ENCODE measurements at regions not wholly inside any gene's neighbourhood (a gene's known extent, or its start where the extent isn't known, plus 50 kb on each side); places are given as distances from the start of the nearest gene placed in this dataset.

DNA sequence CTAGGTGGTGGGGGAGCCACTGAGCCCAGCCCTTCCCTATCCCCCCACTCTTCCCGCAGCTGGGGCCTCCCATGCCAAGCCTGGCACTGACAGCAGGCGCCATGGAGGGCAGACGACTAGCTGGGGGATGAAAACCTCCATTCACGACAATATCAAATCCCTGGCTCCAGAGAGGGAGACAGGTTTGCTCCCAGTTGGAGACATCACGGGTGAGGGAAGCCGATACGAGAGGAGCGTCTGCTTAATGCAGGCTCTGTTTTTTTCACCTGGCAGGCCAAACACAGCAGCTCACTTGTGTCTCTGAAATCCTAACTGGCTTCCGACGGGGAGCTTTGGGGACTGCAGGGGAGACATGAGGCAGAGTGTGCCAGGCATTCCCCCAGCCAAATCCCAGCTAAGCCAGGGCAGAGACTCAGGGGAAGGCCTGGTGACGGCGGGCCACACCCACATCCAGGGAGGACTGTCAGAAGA lies 307.4 kb upstream of the ZMIZ1 start:
- Histone ChIP-seq H3K27me3 (ENCODE audit: control insufficient read depth, insufficient read depth, low read length) (no peaks in the 10 kb centered on the region), H3K4me1 (ENCODE audit: control insufficient read depth, insufficient read depth, low read length) (no peaks in the 10 kb centered on the region), H3K4me3 (ENCODE audit: low read length) (no peak overlapping the region), H3K36me3 (ENCODE audit: control insufficient read depth, insufficient read depth, low read length) (no peaks in the 10 kb centered on the region), H3K27ac (ENCODE audit: low read length) (no peak overlapping the region), H3K9me3 (ENCODE audit: control insufficient read depth, insufficient read depth, low read length) (no peaks in the 10 kb centered on the region)
- no peak for DNase-seq (ENCODE audit: low read depth, low spot score)
- no CpG with 5 or more reads among the region's 12 CpGs for WGBS (ENCODE audit: insufficient coverage, insufficient read length)

DNA sequence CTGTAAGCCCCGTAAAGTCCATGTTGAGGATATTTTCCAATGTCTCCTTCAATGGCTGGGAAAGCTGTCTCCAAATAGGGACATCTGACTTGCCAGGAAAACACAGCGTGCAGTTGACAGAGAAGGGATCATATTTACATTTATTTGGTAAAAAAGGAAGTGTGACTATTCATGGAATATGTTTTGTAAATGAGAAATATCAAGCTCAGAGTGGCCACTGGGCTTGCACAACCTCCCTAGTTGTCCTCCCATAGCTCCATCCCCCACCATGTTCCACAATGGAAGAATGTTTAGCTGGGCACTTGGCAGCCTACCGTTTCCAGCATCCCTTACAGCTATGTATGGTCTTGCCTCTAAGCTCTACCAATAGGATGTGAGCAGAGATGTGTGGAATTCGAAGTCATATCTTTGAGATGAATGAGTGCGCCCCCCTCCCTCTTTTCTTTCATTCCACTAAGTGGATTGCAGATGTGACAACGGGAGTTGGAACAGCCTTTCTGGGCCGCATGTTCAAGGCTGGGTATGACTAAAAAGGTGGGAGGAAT lies 306.6 kb upstream of the ZMIZ1 start:
- H3K27me3 ChIP-seq (ENCODE audit: control insufficient read depth, insufficient read depth, low read length) = no peaks in the 10 kb centered on the region
- no peaks in the 10 kb centered on the region for H3K36me3 ChIP-seq (ENCODE audit: control insufficient read depth, insufficient read depth, low read length)
- no peak for DNase-seq (ENCODE audit: low read depth, low spot score)
- WGBS (ENCODE audit: insufficient coverage, insufficient read length) = no CpG with 5 or more reads among the region's 7 CpGs
- H3K4me3 ChIP-seq (ENCODE audit: low read length) = no peak overlapping the region
- H3K4me1 ChIP-seq (ENCODE audit: control insufficient read depth, insufficient read depth, low read length) = no peaks in the 10 kb centered on the region
- H3K9me3 ChIP-seq (ENCODE audit: control insufficient read depth, insufficient read depth, low read length) = no peaks in the 10 kb centered on the region
- no peak overlapping the region for H3K27ac ChIP-seq (ENCODE audit: low read length)

DNA sequence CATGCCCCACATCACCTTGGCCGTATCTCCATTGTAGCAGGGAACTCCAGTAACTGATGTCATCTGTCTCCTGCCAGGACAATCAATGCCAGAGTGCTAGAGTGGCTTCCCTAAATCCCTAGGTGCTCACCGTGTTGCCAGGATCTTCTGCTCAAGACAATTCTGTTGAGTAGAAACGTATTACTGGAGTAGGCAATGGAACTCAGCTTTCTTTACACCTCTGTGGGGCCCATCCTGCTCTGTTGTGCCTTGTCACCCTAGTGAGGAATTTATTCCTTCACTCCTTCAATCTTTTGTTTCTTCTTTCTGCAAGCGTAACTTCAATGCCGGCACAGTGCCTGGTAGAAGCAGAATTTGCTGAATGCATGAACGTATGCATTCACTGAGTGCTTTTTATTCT lies 305.5 kb upstream of the ZMIZ1 start:
- no peaks in the 10 kb centered on the region for H3K9me3 ChIP-seq (ENCODE audit: control insufficient read depth, insufficient read depth, low read length)

DNA sequence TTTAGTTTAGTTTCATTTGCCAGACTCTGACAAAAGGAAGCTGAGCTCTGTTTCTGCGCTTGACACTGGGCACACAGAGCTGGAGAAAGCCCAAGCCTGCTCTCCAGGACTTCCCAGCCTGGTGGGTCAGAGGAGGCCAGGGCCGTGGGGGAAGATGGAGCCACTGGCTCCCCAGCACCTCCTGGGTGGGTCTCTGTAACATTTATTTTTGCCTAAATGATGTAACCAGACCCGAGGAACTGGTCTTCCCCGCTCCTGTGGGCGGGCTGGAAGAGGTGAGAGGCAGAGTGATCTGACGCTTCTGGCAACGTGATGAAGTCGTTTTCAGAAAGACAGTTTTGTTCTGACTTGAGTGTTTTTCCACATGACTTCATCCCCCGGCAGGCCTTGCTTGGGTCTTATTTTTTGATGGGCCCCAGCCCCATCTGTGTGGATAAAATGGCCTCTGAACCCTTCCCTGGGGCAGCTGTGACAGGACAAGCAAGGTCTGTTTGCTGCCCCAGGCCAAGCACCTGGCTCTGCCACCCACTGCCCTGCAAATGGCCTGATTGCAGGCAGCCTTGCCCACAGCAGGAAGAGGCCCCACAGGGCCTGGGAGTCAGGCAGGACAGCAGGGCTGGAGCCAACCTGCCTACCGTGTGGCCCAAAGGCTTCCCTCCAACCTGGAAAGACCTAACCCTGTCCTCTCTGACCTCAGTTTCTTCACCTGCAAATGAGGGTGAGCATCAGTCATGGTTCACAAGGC lies 304.9 kb upstream of the ZMIZ1 start:
- H3K27me3 ChIP-seq (ENCODE audit: control insufficient read depth, insufficient read depth, low read length) = no peaks in the 10 kb centered on the region
- no peaks in the 10 kb centered on the region for H3K36me3 ChIP-seq (ENCODE audit: control insufficient read depth, insufficient read depth, low read length)
- H3K4me3 ChIP-seq (ENCODE audit: low read length) = no peak overlapping the region
- WGBS (ENCODE audit: insufficient coverage, insufficient read length) = no CpG with 5 or more reads among the region's 10 CpGs
- no peak overlapping the region for H3K27ac ChIP-seq (ENCODE audit: low read length)
- no peak for DNase-seq (ENCODE audit: low read depth, low spot score)
- no peaks in the 10 kb centered on the region; the same call in 1 of the 2 replicates for H3K4me1 ChIP-seq (ENCODE audit: control insufficient read depth, insufficient read depth, low read length)
- no peaks in the 10 kb centered on the region for H3K9me3 ChIP-seq (ENCODE audit: control insufficient read depth, insufficient read depth, low read length)

More for the DNA sequence above, 305.5 kb upstream of the ZMIZ1 start:
- Histone ChIP-seq H3K36me3 (ENCODE audit: control insufficient read depth, insufficient read depth, low read length) (no peaks in the 10 kb centered on the region), H3K4me1 (ENCODE audit: control insufficient read depth, insufficient read depth, low read length) (no peaks in the 10 kb centered on the region; the same call in 1 of the 2 replicates), H3K27me3 (ENCODE audit: control insufficient read depth, insufficient read depth, low read length) (no peaks in the 10 kb centered on the region), H3K4me3 (ENCODE audit: low read length) (no peak overlapping the region), H3K27ac (ENCODE audit: low read length) (no peak overlapping the region)
- WGBS (ENCODE audit: insufficient coverage, insufficient read length) = no CpG with 5 or more reads among the region's 6 CpGs
- no peak for DNase-seq (ENCODE audit: low read depth, low spot score)

DNA sequence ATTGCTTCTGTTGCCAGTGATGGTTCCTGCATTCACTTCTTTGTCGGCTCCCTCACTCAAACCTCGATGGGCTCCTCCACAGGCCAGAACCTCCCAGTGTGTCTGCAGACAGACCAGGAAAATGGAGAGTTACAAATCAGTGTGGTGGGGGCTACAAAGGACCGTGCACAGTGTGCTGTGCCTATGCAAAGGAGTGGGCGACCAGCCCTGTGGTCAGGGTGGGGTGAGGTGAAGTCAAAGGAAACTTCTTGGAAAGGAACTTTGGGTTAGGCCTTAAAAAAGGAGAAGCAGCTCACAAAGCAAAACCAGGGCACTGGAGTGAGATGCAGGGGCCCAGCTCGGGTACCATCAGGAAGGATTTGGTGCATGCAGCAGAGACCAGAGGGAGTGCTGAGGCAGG lies 304.3 kb upstream of the ZMIZ1 start:
- Histone ChIP-seq H3K36me3 (ENCODE audit: control insufficient read depth, insufficient read depth, low read length) (no peaks in the 10 kb centered on the region), H3K27me3 (ENCODE audit: control insufficient read depth, insufficient read depth, low read length) (no peaks in the 10 kb centered on the region), H3K4me3 (ENCODE audit: low read length) (no peak overlapping the region), H3K4me1 (ENCODE audit: control insufficient read depth, insufficient read depth, low read length) (no peaks in the 10 kb centered on the region; the same call in 1 of the 2 replicates), H3K27ac (ENCODE audit: low read length) (no peak overlapping the region), H3K9me3 (ENCODE audit: control insufficient read depth, insufficient read depth, low read length) (no peaks in the 10 kb centered on the region)
- DNase-seq (ENCODE audit: low read depth, low spot score) = no peak
- no CpG with 5 or more reads among the region's 5 CpGs for WGBS (ENCODE audit: insufficient coverage, insufficient read length)

DNA sequence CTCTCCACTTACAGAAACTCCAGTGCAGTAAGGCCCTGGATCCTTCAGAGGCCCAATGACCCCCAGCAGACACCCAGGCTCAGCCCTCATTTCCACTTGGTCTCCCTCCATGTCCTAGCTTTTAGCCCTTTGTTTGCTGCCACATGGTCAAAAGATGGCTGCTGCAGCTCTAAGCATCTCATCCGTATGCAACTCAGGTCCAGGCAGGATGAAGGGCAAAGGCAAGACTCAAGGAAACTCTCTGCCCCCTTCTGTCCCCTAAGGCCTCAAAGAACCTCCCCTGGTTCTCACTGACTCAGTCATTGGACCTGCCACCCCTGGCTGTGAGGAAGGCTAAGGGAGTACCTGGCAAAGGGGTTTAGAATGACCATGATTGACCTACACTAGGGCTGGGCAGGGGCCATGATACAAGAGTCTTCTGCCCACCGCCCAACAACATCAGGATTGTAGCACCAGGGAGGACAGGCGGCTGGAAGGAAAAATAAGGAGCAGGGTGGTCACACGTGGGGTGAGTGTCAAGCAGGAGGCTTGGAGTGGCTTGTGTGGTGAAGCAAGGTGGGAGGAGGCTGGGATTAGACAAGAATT lies 303.8 kb upstream of the ZMIZ1 start:
- no peaks in the 10 kb centered on the region for H3K9me3 ChIP-seq (ENCODE audit: control insufficient read depth, insufficient read depth, low read length)
- H3K4me3 ChIP-seq (ENCODE audit: low read length) = no peak overlapping the region
- no peaks in the 10 kb centered on the region; the same call in 1 of the 2 replicates for H3K4me1 ChIP-seq (ENCODE audit: control insufficient read depth, insufficient read depth, low read length)
- WGBS (ENCODE audit: insufficient coverage, insufficient read length) = no CpG with 5 or more reads among the region's 4 CpGs
- DNase-seq (ENCODE audit: low read depth, low spot score) = no peak
- no peaks in the 10 kb centered on the region for H3K27me3 ChIP-seq (ENCODE audit: control insufficient read depth, insufficient read depth, low read length)
- no peaks in the 10 kb centered on the region for H3K36me3 ChIP-seq (ENCODE audit: control insufficient read depth, insufficient read depth, low read length)
- no peak overlapping the region for H3K27ac ChIP-seq (ENCODE audit: low read length)

DNA sequence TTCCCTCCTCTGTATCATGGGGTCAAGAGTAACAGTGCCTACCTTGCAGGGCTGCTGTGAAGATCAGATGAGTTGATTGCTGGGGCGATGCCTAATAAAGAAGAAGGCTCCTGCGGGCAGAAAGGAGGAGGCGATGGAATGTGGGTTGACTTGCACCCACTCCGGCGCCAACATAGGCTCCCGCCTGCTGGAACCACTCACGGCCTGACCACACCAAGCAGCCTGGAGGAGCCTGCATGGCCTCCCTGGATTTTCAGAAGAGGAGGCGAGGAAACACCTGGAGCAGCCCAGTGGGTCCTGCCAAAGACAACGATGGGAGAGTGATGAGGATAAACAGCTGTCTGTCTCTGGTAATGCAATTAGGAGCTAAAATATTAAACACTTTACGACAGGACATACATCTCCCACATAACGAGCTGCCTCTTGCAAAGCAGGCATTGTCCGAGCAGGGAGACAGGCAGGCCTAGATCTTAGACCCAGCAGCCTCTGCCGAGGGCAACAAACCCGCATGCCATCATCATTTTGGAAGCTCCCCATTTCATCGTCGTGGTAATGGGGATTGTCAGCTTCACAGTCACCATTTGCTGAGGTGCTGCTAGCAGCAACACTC lies 302.9 kb upstream of the ZMIZ1 start:
- Histone ChIP-seq H3K27ac (ENCODE audit: low read length) (no peak overlapping the region), H3K36me3 (ENCODE audit: control insufficient read depth, insufficient read depth, low read length) (no peaks in the 10 kb centered on the region), H3K4me3 (ENCODE audit: low read length) (no peak overlapping the region), H3K9me3 (ENCODE audit: control insufficient read depth, insufficient read depth, low read length) (no peaks in the 10 kb centered on the region), H3K27me3 (ENCODE audit: control insufficient read depth, insufficient read depth, low read length) (no peaks in the 10 kb centered on the region), H3K4me1 (ENCODE audit: control insufficient read depth, insufficient read depth, low read length) (no peaks in the 10 kb centered on the region; the same call in 1 of the 2 replicates)
- no CpG with 5 or more reads among the region's 16 CpGs for WGBS (ENCODE audit: insufficient coverage, insufficient read length)
- no peak for DNase-seq (ENCODE audit: low read depth, low spot score)

DNA sequence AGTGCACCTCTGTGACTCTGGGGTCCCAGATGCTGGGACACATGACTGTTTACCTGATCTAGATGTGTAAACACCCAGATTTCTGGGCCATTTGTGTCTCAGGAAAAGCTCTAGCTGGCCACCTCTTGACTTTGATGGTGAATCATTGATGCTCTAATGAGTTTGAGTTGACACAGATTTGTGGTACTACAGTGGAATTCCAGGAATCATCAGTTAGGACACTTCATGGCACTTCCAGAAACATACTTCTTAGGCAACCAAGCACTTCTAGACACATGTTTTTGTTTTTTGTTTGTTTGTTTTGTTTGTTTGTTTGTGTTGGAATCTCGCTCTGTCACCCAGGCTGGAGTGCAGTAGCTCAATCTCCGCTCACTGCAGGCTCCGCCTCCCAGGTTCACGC lies 302.2 kb upstream of the ZMIZ1 start:
- H3K9me3 ChIP-seq (ENCODE audit: control insufficient read depth, insufficient read depth, low read length) = no peaks in the 10 kb centered on the region
- DNase-seq (ENCODE audit: low read depth, low spot score) = no peak
- no peak overlapping the region for H3K27ac ChIP-seq (ENCODE audit: low read length)
- H3K36me3 ChIP-seq (ENCODE audit: control insufficient read depth, insufficient read depth, low read length) = no peaks in the 10 kb centered on the region
- H3K4me1 ChIP-seq (ENCODE audit: control insufficient read depth, insufficient read depth, low read length) = no peaks in the 10 kb centered on the region; the same call in 1 of the 2 replicates
- no CpG with 5 or more reads among the region's 4 CpGs for WGBS (ENCODE audit: insufficient coverage, insufficient read length)
- no peaks in the 10 kb centered on the region for H3K27me3 ChIP-seq (ENCODE audit: control insufficient read depth, insufficient read depth, low read length)
- no peak overlapping the region for H3K4me3 ChIP-seq (ENCODE audit: low read length)

DNA sequence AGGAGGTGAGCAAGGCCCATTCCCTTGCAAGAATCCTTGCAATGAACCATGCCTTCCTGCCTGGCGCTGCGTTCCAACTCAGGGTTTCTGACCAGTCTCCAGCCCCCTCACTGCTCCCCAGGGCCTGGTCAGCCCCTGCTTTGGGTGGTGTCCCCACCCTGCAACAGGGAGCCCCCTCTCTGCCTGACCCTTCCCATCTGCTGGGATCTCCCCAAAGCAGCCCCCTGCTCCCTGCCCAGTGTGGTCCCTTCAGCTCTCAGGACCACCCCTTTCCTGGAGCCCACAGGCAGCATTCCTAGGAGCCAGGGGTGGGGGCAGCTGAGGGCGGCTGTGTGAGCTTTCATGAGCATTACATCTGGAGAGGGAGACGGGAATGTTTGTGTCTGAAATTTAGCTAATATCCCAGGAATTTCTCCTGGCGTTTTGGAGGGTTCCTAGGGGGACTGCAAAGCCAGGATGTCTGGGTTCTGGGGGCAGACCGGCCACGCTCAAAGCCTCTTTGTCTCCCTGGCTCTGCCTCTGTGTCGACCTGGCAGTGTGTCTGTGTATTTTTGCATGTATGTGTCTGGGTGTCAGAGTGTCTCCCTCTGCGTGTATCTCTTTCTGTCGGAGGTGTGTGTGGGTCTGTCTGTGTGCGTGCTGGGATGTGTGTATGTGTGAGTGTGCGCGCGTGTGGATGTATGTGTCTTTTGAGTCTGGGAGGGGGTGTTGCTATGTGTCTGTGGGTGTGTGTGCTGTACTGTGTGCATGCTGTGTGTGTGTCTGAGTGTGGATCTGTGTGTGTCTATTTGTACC lies 300.5 kb upstream of the ZMIZ1 start:
- no peak for DNase-seq (ENCODE audit: low read depth, low spot score)
- no peak overlapping the region for H3K27ac ChIP-seq (ENCODE audit: low read length)
- no peak overlapping the region for H3K4me3 ChIP-seq (ENCODE audit: low read length)
- H3K4me1 ChIP-seq (ENCODE audit: control insufficient read depth, insufficient read depth, low read length) = no peaks in the 10 kb centered on the region; the same call in 1 of the 2 replicates
- no peaks in the 10 kb centered on the region for H3K27me3 ChIP-seq (ENCODE audit: control insufficient read depth, insufficient read depth, low read length)
- H3K9me3 ChIP-seq (ENCODE audit: control insufficient read depth, insufficient read depth, low read length) = no peaks in the 10 kb centered on the region
- no peaks in the 10 kb centered on the region for H3K36me3 ChIP-seq (ENCODE audit: control insufficient read depth, insufficient read depth, low read length)
- WGBS (ENCODE audit: insufficient coverage, insufficient read length) = 100% methylated on average over 4 of the region's 14 CpGs

DNA sequence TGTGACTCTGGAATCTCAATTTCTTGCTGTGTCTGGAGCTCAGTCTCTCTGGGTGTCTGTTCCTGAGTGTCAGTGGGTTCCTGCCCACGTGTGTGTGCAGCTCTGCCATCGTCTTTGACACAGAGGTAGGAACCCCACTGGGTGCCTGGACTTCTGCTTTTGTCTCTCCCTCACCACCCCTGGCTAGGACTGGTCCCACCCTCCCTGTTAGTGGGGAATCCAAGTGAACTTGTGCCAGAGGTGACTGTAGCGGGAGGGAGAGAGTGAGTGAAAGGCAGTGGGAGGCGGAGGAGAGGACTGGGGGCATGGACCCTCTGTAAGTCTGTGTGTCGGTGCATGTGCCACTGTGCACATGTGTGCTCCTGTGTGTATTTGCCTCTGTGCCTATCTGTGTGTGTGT lies 299.9 kb upstream of the ZMIZ1 start:
- no peak for DNase-seq (ENCODE audit: low read depth, low spot score)
- Histone ChIP-seq H3K4me1 (ENCODE audit: control insufficient read depth, insufficient read depth, low read length) (no peaks in the 10 kb centered on the region; the same call in 1 of the 2 replicates), H3K4me3 (ENCODE audit: low read length) (no peak overlapping the region), H3K36me3 (ENCODE audit: control insufficient read depth, insufficient read depth, low read length) (no peaks in the 10 kb centered on the region), H3K27me3 (ENCODE audit: control insufficient read depth, insufficient read depth, low read length) (no peaks in the 10 kb centered on the region), H3K27ac (ENCODE audit: low read length) (no peak overlapping the region), H3K9me3 (ENCODE audit: control insufficient read depth, insufficient read depth, low read length) (no peaks in the 10 kb centered on the region)
- no CpG with 5 or more reads among the region's 5 CpGs for WGBS (ENCODE audit: insufficient coverage, insufficient read length)
